Neural cell (in vitro differentiated cells): ENCODE measurements at regions not wholly inside any gene's neighbourhood (a gene's known extent, or its start where the extent isn't known, plus 50 kb on each side); places are given as distances from the start of the nearest gene placed in this dataset.

Source experiments
- EZH2 ChIP-seq: fragments of 200-600, 300-800 bp; shearing (Covaris generic), sonication (generic); IDR thresholded peaks from 2 replicates; pipeline ENCODE4 v1.6.1; 2014; ENCODE audit warnings: antibody characterized with exemption, low read length, borderline replicate concordance, mild to moderate bottlenecking; ENCODE audit not compliant: insufficient read depth, poor library complexity, severe bottlenecking
- POLR2AphosphoS5 ChIP-seq: IDR thresholded peaks from 2 replicates; pipeline ENCODE4 v1.6.1; 2012
- TAF1 ChIP-seq: IDR thresholded peaks from 2 replicates; pipeline ENCODE4 v1.6.1; 2012; ENCODE audit warnings: low read depth
- TF ChIP-seq, protein P1 (sequence below): fragments of 450-650 bp; IDR thresholded peaks from 2 replicates; pipeline ENCODE4 v1.5.1; 2014; ENCODE audit warnings: antibody characterized with exemption, mild to moderate bottlenecking, moderate library complexity; ENCODE audit not compliant: poor library complexity, severe bottlenecking

DNA sequence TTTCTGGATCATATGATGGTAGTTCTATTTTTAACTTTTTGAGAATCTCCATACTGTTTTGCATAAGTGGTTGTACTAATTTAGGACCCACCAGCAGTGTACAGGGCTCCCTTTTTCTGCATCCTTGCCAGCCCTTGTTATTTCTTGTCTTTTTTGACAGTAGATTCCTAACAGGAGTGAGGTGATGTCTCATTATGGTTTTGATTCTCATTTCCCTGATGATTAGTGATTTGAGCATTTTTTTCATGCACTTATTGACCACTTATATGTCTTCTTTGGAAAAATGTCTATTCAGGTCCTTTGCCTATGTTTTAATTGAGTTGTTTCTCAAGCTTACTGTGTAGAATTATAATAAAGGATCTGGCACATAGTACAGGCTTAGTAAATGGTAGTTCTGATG, 238.8 kb upstream of the BMPER start:
- TF ChIP-seq, protein P1, sequence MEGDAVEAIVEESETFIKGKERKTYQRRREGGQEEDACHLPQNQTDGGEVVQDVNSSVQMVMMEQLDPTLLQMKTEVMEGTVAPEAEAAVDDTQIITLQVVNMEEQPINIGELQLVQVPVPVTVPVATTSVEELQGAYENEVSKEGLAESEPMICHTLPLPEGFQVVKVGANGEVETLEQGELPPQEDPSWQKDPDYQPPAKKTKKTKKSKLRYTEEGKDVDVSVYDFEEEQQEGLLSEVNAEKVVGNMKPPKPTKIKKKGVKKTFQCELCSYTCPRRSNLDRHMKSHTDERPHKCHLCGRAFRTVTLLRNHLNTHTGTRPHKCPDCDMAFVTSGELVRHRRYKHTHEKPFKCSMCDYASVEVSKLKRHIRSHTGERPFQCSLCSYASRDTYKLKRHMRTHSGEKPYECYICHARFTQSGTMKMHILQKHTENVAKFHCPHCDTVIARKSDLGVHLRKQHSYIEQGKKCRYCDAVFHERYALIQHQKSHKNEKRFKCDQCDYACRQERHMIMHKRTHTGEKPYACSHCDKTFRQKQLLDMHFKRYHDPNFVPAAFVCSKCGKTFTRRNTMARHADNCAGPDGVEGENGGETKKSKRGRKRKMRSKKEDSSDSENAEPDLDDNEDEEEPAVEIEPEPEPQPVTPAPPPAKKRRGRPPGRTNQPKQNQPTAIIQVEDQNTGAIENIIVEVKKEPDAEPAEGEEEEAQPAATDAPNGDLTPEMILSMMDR, result no peak
- no peak for TF ChIP-seq EZH2
- TF ChIP-seq POLR2AphosphoS5, result no peak
- no peak for TF ChIP-seq TAF1
